ENCODE measurements at regions not wholly inside any gene's neighbourhood (a gene's known extent, or its start where the extent isn't known, plus 50 kb on each side); places are given as distances from the start of the nearest gene placed in this dataset.

- no peak for TF ChIP-seq CTCF (IDR thresholded peaks at IDR 0.05)
- TF ChIP-seq POLR2A (IDR thresholded peaks at IDR 0.05), result no peak
Measured at GRCh38 chr5:173794901-173795416, 93.2 kb upstream of the CPEB4 start.

All from heart left ventricle (tissue), 13 donors.